ENCODE measurements at regions not wholly inside any gene's neighbourhood (a gene's known extent, or its start where the extent isn't known, plus 50 kb on each side); places are given as distances from the start of the nearest gene placed in this dataset.
A peak's percentile ranks its signal among the peaks of the same experiment; 100 is the strongest.

DNA sequence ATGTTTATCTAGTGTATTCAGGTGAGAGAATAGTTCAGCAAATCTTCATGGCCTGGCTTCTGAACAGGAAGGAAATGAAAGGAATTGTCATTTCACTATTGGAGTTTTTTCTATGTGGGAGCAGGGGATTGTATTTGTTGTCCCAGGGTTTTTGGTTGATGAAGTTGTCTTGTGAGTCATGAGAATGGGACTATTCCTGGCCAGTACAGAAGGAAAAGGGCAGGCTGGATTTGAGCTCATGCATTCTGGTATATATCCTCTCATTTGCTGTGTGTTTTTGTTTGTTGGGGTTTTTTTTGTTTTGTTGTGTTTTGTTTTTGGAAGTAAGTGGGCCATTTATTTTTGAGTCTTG, 101.2 kb upstream of the MKLN1 start:
- H3K36me3 Mint-ChIP-seq = no peaks in the 10 kb centered on the region
- H3K27me3 Mint-ChIP-seq = no peaks in the 10 kb centered on the region
- TF ChIP-seq, protein P1, sequence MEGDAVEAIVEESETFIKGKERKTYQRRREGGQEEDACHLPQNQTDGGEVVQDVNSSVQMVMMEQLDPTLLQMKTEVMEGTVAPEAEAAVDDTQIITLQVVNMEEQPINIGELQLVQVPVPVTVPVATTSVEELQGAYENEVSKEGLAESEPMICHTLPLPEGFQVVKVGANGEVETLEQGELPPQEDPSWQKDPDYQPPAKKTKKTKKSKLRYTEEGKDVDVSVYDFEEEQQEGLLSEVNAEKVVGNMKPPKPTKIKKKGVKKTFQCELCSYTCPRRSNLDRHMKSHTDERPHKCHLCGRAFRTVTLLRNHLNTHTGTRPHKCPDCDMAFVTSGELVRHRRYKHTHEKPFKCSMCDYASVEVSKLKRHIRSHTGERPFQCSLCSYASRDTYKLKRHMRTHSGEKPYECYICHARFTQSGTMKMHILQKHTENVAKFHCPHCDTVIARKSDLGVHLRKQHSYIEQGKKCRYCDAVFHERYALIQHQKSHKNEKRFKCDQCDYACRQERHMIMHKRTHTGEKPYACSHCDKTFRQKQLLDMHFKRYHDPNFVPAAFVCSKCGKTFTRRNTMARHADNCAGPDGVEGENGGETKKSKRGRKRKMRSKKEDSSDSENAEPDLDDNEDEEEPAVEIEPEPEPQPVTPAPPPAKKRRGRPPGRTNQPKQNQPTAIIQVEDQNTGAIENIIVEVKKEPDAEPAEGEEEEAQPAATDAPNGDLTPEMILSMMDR (conservative IDR thresholded peaks at IDR 0.05) = no peak
- DNase-seq (ENCODE audit: extremely low spot score, unreplicated experiment) = no peak
- peak overlapping the region; percentile 34 for H3K4me3 Mint-ChIP-seq
- H3K4me1 Mint-ChIP-seq (ENCODE audit: unreplicated experiment) = peaks cover 8% of the 10 kb centered on the region
- peaks cover 6% of the 10 kb centered on the region for H3K9me3 Mint-ChIP-seq
- H3K27ac Mint-ChIP-seq = peak overlapping the region; percentile 73

DNA sequence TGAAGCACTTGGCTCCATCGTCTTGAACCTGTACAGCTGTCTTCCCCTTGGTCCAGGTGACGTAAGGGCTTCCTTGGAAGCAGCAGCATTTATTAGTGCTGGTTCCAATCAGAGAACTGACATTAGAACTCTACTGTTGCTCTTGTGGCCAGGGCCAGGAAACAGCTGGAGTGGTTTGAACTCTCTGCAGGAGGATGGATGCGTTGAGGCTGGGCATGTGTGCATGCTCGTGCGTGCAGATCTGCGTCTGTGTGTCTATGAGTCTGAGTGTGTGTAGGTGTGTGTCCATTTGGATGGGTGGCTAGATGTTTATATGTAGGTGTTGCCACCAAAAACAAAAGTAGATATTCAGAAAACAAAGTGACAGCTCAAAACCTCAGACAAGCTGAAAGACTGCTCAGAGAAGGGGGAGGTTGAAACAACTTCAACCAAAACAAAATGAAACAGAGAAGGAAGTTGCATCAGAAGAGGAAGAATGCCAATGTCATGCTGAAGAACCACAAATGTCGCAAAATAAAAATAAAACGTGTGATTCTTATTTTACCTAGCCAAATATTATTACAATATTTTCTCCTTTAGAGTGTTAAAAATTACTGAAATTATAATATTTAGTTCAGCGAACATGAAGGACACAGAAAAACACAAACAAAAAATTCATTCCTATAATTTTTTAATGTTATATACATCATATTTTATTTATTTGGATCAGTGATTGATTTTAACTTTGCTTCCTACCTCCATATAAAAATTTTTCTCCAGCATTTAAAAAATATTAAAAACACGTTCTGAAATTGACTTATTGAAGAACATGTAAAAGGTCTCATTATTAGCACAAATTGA, 96.1 kb upstream of the MKLN1 start:
- TF ChIP-seq, protein P1 (conservative IDR thresholded peaks at IDR 0.05) = no peak
- Mint-ChIP-seq H3K36me3 (no peaks in the 10 kb centered on the region), H3K27me3 (peaks cover 3% of the 10 kb centered on the region), H3K27ac (no peak overlapping the region), H3K4me3 (no peak overlapping the region), H3K9me3 (peaks cover under 1% of the 10 kb centered on the region), H3K4me1 (ENCODE audit: unreplicated experiment) (peaks cover 7% of the 10 kb centered on the region)
- no peak for DNase-seq (ENCODE audit: extremely low spot score, unreplicated experiment)

DNA sequence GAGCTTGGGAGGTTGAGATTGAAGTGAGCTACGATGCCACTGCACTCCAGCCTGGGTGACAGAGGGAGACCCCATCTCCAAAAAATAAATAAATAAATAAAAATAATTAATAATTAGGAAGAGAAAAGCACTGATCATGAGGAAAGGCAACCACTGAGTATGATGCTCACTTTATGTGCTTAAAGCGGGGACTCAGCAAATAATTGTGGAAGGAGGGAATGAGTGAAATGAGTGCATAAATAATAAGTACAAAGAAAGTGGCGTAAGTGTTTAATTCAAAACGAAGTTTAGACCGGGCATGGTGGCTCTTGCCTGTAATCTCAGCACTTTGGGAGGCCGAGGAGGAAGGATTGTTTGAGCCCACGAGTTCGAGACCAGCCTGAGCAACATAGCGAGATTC, 94.9 kb upstream of the MKLN1 start:
- H3K27ac Mint-ChIP-seq = no peak overlapping the region
- H3K4me3 Mint-ChIP-seq = no peak overlapping the region
- DNase-seq (ENCODE audit: extremely low spot score, unreplicated experiment) = no peak
- H3K9me3 Mint-ChIP-seq = no peaks in the 10 kb centered on the region
- TF ChIP-seq, protein P1 (conservative IDR thresholded peaks at IDR 0.05) = no peak
- H3K27me3 Mint-ChIP-seq = peaks cover 3% of the 10 kb centered on the region
- H3K36me3 Mint-ChIP-seq = no peaks in the 10 kb centered on the region
- peaks cover 7% of the 10 kb centered on the region for H3K4me1 Mint-ChIP-seq (ENCODE audit: unreplicated experiment)

DNA sequence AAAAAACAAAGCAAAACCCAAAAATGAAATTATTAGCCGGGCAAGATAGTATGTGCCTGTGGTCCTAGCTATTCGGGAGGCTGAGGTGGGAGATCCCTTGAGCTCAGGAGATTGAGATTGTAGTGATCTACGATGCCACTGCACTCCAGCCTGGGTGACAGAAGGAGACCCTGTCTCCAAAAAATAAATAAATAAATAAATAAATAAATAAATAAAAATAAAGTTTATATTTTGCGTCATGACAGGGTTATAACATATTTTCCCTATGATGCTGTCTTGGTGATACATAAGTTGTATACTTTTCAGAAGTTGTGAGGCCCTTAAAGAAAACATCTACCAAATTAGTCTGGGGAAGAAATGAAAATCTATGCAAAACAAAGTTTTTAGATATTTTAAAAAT, 94.5 kb upstream of the MKLN1 start:
- Mint-ChIP-seq H3K27me3 (peaks cover 3% of the 10 kb centered on the region), H3K27ac (no peak overlapping the region), H3K36me3 (no peaks in the 10 kb centered on the region), H3K4me1 (ENCODE audit: unreplicated experiment) (peaks cover 7% of the 10 kb centered on the region), H3K4me3 (no peak overlapping the region), H3K9me3 (no peaks in the 10 kb centered on the region)
- DNase-seq (ENCODE audit: extremely low spot score, unreplicated experiment) = no peak
- TF ChIP-seq, protein P1 (conservative IDR thresholded peaks at IDR 0.05) = no peak

DNA sequence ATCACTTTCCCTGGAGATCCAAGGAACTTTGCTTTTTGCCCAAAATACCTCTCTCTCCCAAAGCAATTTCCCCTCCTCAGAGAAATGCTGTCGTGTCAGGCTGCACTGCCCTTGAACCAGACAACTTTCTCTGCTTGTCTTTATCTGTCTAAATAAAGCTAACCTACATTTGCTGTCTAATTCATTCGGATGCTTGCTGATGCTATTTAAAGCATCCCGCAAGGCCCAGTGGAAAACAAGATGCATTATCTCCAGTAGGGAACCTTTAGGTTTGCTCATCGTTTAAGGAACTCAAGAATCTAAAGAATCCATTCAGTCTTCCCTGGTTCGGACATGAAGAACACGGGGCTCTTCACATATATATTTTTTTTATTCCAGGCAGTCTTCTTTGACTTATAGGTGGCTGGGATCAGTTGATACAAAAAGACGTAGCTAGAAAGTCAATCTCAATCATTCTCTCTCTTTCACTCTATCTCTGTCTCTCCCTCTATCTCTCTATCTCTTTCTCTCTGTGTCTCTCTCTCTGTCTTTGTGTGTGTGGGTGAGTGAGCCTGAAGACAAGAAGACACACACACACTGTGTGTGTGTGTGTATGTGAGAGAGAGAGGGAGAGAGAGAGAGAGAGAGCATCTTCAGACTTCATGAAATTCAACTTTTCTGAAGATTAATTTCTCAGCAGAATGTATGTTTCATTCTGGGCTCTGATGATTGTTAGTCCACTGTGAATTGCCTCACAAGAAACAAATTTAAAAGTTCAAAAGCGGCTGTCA, 92.8 kb upstream of the MKLN1 start:
- Mint-ChIP-seq H3K36me3 (no peaks in the 10 kb centered on the region), H3K27me3 (peaks cover 3% of the 10 kb centered on the region), H3K4me1 (ENCODE audit: unreplicated experiment) (peaks cover 7% of the 10 kb centered on the region), H3K27ac (no peak overlapping the region), H3K9me3 (no peaks in the 10 kb centered on the region), H3K4me3 (no peak overlapping the region)
- TF ChIP-seq, protein P1 (conservative IDR thresholded peaks at IDR 0.05) = no peak
- no peak for DNase-seq (ENCODE audit: extremely low spot score, unreplicated experiment)
